Osteoblast (primary cell): ENCODE measurements at regions not wholly inside any gene's neighbourhood (a gene's known extent, or its start where the extent isn't known, plus 50 kb on each side); places are given as distances from the start of the nearest gene placed in this dataset.

Experiments
- DNase-seq: peaks from one replicate; pipeline ENCODE4 v3.0.0; 2011; ENCODE audit warnings: low spot score, mixed read lengths; ENCODE audit not compliant: insufficient read length; ENCODE audit errors: missing footprints
- H2AFZ ChIP-seq: 2 replicates; pipeline ENCODE4 v1.6.0; 2011; ENCODE audit warnings: mild to moderate bottlenecking, low read length
- H3K27ac ChIP-seq: 2 replicates; pipeline ENCODE4 v1.5.1; 2011; ENCODE audit warnings: mild to moderate bottlenecking, low read depth, low read length, moderate library complexity
- H3K27me3 ChIP-seq: 2 replicates; pipeline ENCODE4 v1.6.0; 2012; ENCODE audit warnings: mild to moderate bottlenecking, control low read depth, inconsistent platforms, low read length, moderate library complexity; ENCODE audit not compliant: insufficient read depth
- H3K36me3 ChIP-seq: 2 replicates; pipeline ENCODE4 v1.5.1; 2011; ENCODE audit warnings: mild to moderate bottlenecking, low read length, control low read depth, moderate library complexity; ENCODE audit not compliant: insufficient read depth
- H3K4me1 ChIP-seq: 2 replicates; pipeline ENCODE4 v1.5.1; 2011; ENCODE audit warnings: mild to moderate bottlenecking, low read length, control low read depth, moderate library complexity; ENCODE audit not compliant: insufficient read depth
- H3K4me2 ChIP-seq: 2 replicates; pipeline ENCODE4 v1.6.0; 2011; ENCODE audit warnings: mild to moderate bottlenecking, low read length; ENCODE audit not compliant: insufficient read depth
- H3K4me3 ChIP-seq: fragments of 200-600 bp; sonication (generic); 3 replicates; pipeline ENCODE4 v1.5.1; 2012; ENCODE audit warnings: mild to moderate bottlenecking, low read length, inconsistent platforms; ENCODE audit not compliant: insufficient read depth
- H3K79me2 ChIP-seq: 2 replicates; pipeline ENCODE4 v1.6.0; 2012; ENCODE audit warnings: mild to moderate bottlenecking, low read length, control low read depth, inconsistent platforms; ENCODE audit not compliant: insufficient read depth
- H3K9me3 ChIP-seq: 2 replicates; pipeline ENCODE4 v1.5.1; 2011; ENCODE audit warnings: low read depth, low read length, control low read depth
- H4K20me1 ChIP-seq: 2 replicates; pipeline ENCODE4 v1.6.0; 2012; ENCODE audit warnings: mild to moderate bottlenecking, low read length, control low read depth; ENCODE audit not compliant: insufficient read depth
- TF ChIP-seq, protein P1 (sequence below): IDR thresholded peaks from 2 replicates; pipeline ENCODE4 v1.5.1; 2011; ENCODE audit warnings: mild to moderate bottlenecking, low read depth, low read length, moderate library complexity; ENCODE audit errors: extremely low read depth

DNA sequence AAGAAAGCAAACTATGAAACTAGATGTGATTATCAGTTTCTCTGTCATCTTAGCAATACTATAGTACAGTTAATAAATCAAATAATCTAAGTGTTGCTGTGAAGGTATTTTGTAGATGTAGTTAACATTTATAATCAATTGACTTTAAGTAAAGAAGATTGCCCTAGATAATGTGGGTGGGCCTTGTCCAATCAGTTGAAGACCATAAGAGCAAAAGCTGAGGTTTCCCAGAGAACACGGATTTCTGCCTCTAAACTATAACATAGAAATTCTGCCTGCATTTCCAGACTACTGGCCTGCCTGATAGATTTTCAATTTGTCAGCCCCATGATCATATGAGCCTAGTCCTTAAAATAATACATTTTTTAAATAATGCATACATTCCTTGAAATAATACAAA lies 222.9 kb downstream of the PCDH18 start:
- Histone ChIP-seq H3K27me3 (no peaks in the 10 kb centered on the region), H3K4me3 (no peak overlapping the region), H4K20me1 (no peaks in the 10 kb centered on the region), H3K27ac (peak overlapping the region; percentile 72), H3K36me3 (no peaks in the 10 kb centered on the region), H2AFZ (no peak overlapping the region), H3K4me1 (peaks cover 51% of the 10 kb centered on the region), H3K4me2 (no peak overlapping the region), H3K79me2 (no peaks in the 10 kb centered on the region), H3K9me3 (no peaks in the 10 kb centered on the region)
- TF ChIP-seq, protein P1, sequence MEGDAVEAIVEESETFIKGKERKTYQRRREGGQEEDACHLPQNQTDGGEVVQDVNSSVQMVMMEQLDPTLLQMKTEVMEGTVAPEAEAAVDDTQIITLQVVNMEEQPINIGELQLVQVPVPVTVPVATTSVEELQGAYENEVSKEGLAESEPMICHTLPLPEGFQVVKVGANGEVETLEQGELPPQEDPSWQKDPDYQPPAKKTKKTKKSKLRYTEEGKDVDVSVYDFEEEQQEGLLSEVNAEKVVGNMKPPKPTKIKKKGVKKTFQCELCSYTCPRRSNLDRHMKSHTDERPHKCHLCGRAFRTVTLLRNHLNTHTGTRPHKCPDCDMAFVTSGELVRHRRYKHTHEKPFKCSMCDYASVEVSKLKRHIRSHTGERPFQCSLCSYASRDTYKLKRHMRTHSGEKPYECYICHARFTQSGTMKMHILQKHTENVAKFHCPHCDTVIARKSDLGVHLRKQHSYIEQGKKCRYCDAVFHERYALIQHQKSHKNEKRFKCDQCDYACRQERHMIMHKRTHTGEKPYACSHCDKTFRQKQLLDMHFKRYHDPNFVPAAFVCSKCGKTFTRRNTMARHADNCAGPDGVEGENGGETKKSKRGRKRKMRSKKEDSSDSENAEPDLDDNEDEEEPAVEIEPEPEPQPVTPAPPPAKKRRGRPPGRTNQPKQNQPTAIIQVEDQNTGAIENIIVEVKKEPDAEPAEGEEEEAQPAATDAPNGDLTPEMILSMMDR, result no peak
- DNase-seq, result no peak

DNA sequence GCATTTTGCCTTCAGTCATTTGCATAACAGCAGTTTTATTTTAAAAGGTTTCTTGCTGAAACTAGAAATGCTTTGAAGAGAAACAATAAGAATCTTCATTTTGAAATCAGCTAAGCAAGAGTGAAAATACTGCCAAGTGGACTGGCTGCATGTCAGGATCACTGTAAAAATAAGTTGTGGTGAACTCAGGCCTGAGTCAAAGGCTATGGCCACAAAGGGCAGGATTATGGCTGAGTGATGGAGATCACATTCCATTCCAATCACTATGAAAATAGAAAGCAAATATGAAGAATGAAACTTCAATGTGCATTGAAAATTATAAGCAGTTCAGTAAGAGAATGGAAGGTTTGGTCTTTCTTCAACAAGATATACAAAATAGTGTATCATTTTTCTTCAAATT lies 224.5 kb downstream of the PCDH18 start:
- no peaks in the 10 kb centered on the region for H3K79me2 ChIP-seq
- H3K36me3 ChIP-seq, result no peaks in the 10 kb centered on the region
- H3K27ac ChIP-seq, result peak overlapping the region; percentile 62
- TF ChIP-seq, protein P1, result no peak
- H3K9me3 ChIP-seq, result no peaks in the 10 kb centered on the region
- DNase-seq, result no peak
- H4K20me1 ChIP-seq, result no peaks in the 10 kb centered on the region
- peaks cover 50% of the 10 kb centered on the region for H3K4me1 ChIP-seq
- H2AFZ ChIP-seq, result no peak overlapping the region
- peak overlapping the region; percentile 71 for H3K4me2 ChIP-seq
- peak overlapping the region; percentile 16 for H3K4me3 ChIP-seq
- no peaks in the 10 kb centered on the region for H3K27me3 ChIP-seq

DNA sequence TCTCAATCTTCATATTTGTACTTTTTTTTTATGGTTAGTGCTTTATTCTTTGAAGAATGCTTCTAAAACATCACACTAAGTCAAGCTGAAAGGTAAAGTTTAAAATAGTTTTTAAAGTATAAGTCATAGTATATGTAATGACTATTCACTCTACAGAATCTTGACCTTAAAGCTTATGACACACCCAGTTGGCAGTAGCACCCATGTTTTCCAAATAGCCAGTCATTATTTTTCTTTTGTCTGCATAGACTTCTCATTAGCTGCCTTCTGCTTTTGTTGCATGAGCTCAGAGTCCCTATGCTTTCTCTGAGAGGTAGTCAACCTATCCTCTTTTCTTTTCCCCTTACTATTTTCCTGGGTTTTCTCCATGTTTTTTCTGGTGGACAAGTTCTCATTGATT lies 231.5 kb downstream of the PCDH18 start:
- Histone ChIP-seq H3K4me1 (peaks cover 8% of the 10 kb centered on the region), H2AFZ (peak overlapping the region; percentile 4), H3K9me3 (no peaks in the 10 kb centered on the region), H3K79me2 (no peaks in the 10 kb centered on the region), H3K4me2 (no peak overlapping the region), H4K20me1 (no peaks in the 10 kb centered on the region), H3K27ac (peak overlapping the region; percentile 58), H3K27me3 (no peaks in the 10 kb centered on the region), H3K36me3 (no peaks in the 10 kb centered on the region), H3K4me3 (no peak overlapping the region)
- DNase-seq, result no peak
- TF ChIP-seq, protein P1, result no peak

DNA sequence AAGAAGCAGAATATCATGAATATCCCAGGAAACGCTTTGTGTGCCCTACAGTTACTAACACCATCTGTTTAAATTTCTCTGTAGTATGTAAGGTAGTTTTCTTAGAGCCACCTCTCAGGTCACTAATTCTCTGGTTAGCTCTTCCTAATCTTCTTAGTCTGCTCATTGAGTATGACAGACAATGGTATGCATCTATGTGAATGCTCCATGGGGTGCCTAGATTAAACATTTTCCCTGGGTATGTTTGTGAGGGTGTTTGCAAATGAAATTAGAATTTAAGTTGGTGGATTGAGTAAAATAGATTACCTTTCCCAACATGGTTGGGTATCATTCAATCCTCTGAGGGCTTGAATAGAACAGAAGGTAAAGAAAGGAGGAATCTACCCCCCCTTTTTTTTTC lies 233.0 kb downstream of the PCDH18 start:
- H3K27ac ChIP-seq, result no peak overlapping the region
- H3K79me2 ChIP-seq, result no peaks in the 10 kb centered on the region
- no peak overlapping the region for H2AFZ ChIP-seq
- H3K4me2 ChIP-seq, result no peak overlapping the region
- no peaks in the 10 kb centered on the region for H3K27me3 ChIP-seq
- TF ChIP-seq, protein P1, result no peak
- no peaks in the 10 kb centered on the region for H4K20me1 ChIP-seq
- peaks cover 13% of the 10 kb centered on the region for H3K4me1 ChIP-seq
- H3K36me3 ChIP-seq, result no peaks in the 10 kb centered on the region
- DNase-seq, result no peak
- no peak overlapping the region for H3K4me3 ChIP-seq
- H3K9me3 ChIP-seq, result no peaks in the 10 kb centered on the region
